ENCODE measurements at regions not wholly inside any gene's neighbourhood (a gene's known extent, or its start where the extent isn't known, plus 50 kb on each side); places are given as distances from the start of the nearest gene placed in this dataset.

DNA sequence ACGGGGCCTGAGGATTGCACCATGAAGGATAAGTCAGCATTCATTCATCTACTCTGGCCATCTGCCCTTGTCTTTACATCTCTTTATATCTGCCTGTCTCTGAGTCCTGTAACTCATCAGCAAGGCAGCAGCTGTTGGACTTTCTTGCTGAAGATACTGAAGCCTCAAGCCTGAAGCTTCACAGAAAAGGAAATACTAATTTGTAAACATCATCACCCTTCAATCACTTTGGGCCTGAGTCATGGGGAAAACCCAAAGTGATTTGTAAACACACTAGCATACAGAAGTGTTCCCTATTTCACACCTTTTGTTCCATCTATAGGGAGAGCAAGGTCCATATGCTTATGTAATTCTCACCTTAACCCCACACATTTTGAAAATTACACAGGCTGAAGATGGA is 928.2 kb downstream of the EPHA3 start:
- TF ChIP-seq, protein P1, sequence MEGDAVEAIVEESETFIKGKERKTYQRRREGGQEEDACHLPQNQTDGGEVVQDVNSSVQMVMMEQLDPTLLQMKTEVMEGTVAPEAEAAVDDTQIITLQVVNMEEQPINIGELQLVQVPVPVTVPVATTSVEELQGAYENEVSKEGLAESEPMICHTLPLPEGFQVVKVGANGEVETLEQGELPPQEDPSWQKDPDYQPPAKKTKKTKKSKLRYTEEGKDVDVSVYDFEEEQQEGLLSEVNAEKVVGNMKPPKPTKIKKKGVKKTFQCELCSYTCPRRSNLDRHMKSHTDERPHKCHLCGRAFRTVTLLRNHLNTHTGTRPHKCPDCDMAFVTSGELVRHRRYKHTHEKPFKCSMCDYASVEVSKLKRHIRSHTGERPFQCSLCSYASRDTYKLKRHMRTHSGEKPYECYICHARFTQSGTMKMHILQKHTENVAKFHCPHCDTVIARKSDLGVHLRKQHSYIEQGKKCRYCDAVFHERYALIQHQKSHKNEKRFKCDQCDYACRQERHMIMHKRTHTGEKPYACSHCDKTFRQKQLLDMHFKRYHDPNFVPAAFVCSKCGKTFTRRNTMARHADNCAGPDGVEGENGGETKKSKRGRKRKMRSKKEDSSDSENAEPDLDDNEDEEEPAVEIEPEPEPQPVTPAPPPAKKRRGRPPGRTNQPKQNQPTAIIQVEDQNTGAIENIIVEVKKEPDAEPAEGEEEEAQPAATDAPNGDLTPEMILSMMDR (IDR thresholded peaks at IDR 0.05): no peak
- no peak for TF ChIP-seq POLR2A (IDR thresholded peaks at IDR 0.05)
